NCI-H187 (cell line): ENCODE measurements at regions not wholly inside any gene's neighbourhood (a gene's known extent, or its start where the extent isn't known, plus 50 kb on each side); places are given as distances from the start of the nearest gene placed in this dataset.

Experiments used
- DNase-seq, 2 experiments: peaks; one replicate each; lab custom pipeline; 2025; lab: John Stamatoyannopoulos, UW

DNA sequence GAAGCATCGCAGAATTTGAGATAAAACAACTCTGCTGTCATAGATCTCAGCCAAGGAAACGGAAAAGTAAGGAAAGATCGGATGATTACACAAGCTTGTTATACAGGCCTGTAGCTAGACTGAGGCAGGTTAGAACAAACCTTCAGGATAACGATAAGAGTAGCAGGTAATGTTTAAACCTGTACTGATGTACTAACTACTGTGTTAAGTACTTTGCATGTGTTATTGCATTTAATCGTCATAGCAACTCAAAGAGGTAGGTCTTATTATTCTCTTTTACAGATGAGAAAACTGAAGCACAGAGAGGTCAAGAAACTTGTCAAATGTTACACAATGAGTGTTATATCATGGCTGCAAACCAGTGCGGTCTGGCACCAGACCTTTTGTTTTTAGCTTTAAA, 352.5 kb downstream of the GPAM start:
- no peak for DNase-seq

DNA sequence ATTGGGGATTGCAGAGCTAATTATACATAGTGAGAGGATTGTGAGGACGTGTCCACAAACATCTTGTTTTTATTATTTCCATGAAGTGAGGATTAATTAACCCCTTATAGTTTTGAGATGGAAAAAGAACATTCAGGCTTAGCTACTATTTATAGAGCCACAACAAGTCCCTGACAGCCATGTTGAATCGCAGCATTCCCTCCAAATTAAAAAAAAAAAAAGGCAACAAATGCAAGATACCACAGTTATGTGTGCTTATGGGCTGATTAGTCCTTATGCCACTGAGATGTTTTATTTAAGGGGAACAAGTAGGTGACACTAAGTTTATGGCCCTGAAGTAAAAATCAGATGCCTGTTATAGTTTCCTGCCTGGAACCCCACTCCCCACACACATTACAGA, 350.3 kb downstream of the GPAM start:
- DNase-seq = no peak

DNA sequence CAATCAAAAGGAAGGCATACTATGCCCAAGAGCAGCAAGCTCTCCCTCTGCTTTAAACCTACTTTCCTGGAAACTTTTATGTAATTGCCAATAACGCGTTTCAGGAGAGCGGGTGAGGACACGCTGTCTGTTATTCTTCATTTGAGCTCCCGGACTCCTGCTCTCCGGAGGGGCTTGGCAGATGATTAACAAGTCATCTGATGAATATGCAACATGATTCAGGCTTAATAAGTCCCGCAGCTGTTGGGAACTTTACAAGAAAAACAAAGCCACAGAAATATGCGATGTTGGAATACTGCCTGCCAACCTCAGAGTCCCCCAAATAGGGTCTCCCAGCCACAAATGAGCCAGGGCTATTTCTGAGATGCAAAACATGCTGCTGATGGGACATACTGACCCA, 348.0 kb downstream of the GPAM start:
- no peak for DNase-seq

GRCh38 chr10:111836064-111836463, 347.5 kb downstream of the GPAM start:
- no peak for DNase-seq

- no peak for DNase-seq
These were observed 347.0 kb downstream of the GPAM start for GRCh38 chr10:111836571-111836970.

GRCh38 chr10:111837086-111837485, 346.5 kb downstream of the GPAM start:
- DNase-seq = no peak

DNA sequence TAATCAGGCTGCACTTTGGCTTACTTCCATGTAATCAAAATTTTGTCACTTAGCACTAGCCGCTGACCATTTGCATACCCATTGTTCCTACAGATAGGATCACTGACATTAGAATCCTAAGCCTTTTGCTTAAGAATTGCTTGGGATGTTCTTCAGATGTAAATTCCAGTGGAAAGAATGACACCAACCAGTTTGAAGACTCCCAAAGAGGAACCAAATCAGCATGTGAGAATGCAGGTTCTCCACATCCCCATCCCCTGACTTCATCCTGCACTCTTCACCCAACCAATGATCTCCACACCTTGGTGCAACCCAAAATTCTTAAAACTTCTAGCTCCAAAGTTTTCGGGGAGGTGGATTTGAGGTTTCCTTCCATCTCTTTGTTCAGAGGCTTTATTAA, 345.6 kb downstream of the GPAM start:
- DNase-seq = no peak

DNA sequence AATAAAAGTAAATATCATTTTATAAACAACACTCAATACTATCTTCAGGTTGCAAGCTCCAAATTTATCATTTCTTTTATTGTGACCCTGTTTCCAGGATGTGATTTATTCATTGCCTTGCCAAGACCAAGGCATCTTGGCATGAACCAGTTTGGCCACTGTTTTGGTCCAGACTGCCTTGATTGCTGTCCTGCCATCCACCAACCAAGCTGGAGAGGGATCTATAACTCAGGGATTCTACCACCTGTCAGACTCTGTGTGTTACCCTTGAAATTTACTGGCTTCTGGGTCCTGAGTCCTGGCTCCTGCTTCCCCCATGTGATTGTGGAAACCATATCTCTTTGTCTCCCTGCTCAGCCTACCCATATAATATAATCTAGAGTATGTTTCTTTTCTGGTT, 343.0 kb downstream of the GPAM start:
- no peak for DNase-seq

DNA sequence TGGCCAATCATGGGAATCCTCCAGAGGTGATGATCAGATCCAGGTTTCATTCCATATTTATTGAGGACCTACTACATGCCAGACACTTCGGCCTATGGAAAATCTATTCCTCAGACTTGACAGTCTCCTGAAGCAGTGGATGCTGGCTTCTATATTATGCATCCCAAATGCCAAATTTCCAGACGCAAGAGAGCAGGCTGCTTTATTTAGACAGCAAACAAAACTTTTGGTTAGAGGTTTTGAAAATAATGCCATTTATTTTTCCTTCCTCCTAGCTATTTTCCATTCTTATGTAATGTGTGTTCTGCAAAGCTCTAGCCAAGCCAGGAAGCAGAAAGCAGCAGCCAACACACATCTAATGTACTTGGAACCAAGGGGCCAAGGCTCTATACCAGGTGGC, 330.8 kb downstream of the GPAM start:
- DNase-seq = no peak

- no peak for DNase-seq
These were observed 326.9 kb downstream of the GPAM start for GRCh38 chr10:111856631-111857030.

GRCh38 chr10:111865550-111865949, 318.0 kb downstream of the GPAM start:
- DNase-seq = no peak

- no peak for DNase-seq
These were observed 312.1 kb downstream of the GPAM start for GRCh38 chr10:111871458-111871857.

GRCh38 chr10:111872591-111872990, 311.0 kb downstream of the GPAM start:
- no peak for DNase-seq

GRCh38 chr10:111873041-111873440, 310.5 kb downstream of the GPAM start:
- DNase-seq = no peak

GRCh38 chr10:111873621-111874135, 309.9 kb downstream of the GPAM start:
- no peak for DNase-seq

DNA sequence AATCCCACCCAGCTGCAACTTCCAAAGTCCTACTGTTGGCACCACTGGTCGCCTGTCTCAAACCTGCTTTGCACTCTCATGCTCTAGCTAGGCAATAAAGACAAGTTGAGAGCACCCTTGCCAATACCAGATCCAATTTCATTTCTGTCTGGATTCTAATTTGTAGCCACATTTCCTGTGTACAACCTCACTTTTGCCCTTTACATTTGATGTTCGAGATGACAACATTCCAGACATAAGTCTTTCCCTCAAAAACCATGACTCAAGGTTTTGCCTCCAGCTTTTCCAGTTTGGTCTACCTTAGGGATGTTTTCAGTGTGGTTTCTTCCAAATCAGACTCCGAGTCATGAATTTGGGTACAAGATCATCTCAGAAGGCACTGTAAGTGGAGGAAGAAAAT, 309.0 kb downstream of the GPAM start:
- DNase-seq = no peak

GRCh38 chr10:111875725-111876124, 307.8 kb downstream of the GPAM start:
- DNase-seq = no peak

GRCh38 chr10:111877258-111877657, 306.3 kb downstream of the GPAM start:
- DNase-seq = no peak

DNA sequence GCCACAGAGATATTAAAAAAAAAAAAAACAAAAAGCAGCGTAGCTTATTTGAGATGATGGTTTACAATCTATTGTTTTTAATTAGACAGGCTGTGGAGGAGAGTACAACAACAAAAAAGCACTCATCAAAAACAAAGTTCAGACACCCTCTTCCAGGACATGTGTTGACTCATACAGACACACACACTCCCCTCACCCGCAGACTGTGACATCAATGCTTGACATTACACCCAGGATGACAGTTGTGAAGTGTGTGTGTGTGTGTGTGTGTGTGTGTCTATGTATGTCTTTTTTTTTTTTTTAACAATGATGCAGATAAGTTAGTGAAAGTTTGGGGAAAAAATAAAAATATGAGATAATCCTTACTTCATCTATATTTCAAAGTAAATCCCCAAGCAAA, 303.6 kb downstream of the GPAM start:
- DNase-seq = no peak

DNA sequence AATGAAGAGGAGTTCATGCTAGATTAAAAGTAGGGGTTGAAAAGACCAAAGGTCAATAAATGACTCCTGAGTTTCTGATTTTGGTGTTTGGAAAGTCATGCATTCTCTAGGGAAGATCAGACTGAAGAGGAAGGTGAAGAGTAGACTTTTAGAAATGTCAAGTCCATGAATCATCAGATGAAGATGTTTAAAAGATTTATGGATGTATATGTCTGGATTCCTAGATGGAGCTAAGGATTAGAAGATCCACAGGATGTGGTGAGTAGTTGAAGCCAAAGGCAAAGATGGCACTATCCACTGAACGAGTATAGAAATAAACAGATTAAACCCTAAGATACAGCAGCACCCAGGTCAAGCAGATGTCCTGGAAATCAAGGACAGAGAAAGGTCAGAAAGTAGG, 298.5 kb downstream of the GPAM start:
- DNase-seq = no peak

DNA sequence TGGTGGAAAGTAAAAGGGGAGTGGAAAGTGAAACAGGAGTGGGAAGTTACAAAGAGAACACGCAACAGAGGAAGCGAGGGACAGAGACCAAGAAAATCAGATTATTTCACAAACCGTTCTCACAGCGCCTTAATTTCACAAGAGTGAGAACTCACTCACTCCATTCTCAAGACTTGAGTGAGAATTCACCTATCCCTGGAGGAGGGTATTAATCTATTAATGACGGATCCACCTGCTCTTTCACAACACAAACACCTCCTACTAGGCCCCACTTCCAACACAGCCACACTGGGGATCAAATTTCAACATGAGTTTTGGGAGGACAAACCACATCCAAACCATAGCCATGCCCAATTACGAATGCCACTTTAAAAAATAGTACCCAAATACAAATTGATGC, 297.6 kb downstream of the GPAM start:
- DNase-seq = no peak

DNA sequence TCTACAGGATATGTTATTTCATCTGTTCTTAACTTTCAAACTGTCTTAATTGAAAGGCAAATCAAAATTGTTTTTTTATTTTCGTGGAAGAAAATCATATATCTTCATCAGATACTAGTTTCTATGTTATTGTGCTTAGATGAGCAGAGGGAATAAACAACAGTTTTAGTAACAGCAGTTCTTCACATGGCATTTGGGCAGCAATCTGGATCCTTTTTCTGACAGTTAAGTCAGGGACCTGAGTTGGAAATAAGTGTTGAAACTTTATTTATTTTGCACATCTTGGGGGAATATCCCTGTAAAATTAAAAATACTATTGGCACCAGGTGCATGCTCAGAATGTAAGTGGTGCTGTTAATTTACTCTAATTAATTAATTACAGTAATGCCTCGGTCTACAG, 296.3 kb downstream of the GPAM start:
- no peak for DNase-seq

DNA sequence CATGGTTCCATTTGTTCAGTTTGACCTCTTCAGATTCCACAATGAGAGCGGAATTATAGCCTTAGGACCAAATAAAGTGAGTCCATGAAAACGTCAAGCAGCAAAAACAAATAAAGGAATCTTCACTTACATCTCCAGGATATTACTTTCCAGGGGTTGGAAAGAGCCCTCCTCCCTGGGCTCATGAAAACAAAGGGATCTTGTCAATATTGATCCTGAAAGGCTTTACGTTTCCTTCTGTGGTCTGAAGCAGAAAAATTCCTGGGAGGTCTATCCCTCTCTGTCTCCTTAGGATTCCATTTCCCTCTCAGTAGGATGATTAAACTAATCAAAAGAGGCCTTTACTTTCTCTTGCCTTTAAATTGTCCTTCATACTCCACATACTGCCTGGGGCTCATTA, 293.5 kb downstream of the GPAM start:
- DNase-seq = no peak

DNA sequence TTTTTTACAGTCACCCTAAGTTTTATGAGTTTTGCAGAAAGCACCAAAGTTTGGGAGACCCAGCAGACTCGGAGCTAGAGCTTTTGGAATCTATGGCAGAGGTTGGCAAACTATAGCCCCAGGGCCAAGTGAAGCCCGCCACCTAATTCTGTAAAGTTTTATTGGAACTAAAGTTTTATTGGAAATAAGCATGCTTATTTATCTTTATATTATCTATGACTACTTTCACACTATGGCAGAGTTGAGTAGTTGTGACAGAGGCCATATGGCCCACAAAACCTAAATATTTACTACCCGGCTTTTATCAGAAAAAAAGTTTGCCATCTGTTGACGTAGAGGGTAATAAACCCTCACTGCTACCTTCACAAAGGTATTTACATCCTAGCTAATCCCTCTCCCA, 267.6 kb downstream of the GPAM start:
- no peak for DNase-seq

- no peak for DNase-seq
These were observed 261.7 kb downstream of the GPAM start for GRCh38 chr10:111921821-111922220.
